HG03378 (cell line): ENCODE measurements at regions not wholly inside any gene's neighbourhood (a gene's known extent, or its start where the extent isn't known, plus 50 kb on each side); places are given as distances from the start of the nearest gene placed in this dataset.

ENCODE experiments used
- ATAC-seq: cut with Tn5 transposase; IDR thresholded peaks from one replicate; pipeline ENCODE4 v1.9.1; 2021; ENCODE audit warnings: mild to moderate bottlenecking, moderate library complexity; ENCODE audit not compliant: unreplicated experiment

- no peak for ATAC-seq
Measured at GRCh38 chr17:74004056-74004455, 199.4 kb upstream of the RPL38 start.

- no peak for ATAC-seq
Measured at GRCh38 chr17:74005790-74006189, 197.7 kb upstream of the RPL38 start.

DNA sequence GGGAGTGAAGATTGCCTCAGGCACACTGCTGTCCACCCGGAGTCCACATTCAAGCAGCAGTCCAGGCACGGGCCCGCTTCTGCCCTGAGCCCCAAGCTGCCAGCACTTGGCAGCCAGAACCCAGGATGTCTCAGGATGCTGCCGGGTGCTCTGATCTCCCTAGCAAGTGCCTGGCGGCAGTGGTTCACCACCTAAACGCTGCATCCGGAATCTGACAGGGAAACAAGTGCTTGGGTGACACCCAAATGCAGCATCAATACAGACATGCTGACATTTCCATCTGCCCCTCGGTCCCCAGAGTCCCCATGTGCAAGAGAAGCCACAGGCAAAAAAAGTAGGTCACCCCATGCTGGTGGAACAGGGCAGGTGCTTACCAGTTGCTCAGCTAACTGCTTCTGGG is 197.1 kb upstream of the RPL38 start:
- ATAC-seq, result no peak

DNA sequence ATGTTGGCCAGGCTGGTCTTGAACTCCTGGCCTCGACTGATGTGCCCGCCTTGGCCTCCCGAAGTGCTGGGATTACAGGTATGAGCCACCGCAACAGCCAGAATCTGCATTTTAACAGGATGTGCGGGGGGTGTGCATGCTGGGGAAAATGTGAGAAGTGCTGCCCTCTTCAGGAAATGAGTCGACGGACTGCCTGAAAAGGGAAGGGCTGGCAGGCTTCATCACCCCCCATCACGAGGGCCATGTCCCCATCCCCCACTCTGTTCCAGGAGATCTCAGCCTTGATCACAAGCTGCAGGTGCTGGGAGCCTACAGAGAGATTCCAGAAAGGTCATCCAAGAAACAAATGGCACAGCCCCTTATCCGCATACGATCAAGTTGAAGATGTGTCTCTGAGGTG is 195.3 kb upstream of the RPL38 start:
- ATAC-seq, result no peak

DNA sequence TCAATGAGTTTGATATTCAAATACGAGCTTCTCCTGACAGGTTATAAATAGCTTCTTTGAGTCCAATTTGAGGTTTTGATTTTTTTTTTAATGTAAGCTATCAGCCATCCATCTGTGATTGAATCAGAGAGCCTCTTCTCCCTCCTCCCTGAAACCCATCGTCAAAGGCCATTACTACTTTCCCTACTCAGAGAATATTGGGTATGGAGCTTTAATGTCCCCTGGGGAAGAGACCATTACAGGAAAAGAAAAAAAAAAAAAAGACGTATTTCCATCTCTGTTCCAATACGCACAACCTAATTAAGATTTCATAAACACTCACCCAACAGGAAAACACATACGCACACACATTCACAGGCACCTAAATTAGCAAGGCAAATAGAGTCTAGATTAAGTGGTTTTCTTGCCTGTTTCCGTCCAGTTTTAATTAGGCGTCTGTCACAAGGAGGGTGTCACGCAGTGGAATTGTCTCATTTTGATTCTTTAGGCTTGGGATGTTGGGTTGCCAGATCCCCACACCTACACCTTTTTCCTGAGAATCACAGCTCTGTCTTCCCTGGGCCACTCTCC is 194.3 kb upstream of the RPL38 start:
- no peak for ATAC-seq

DNA sequence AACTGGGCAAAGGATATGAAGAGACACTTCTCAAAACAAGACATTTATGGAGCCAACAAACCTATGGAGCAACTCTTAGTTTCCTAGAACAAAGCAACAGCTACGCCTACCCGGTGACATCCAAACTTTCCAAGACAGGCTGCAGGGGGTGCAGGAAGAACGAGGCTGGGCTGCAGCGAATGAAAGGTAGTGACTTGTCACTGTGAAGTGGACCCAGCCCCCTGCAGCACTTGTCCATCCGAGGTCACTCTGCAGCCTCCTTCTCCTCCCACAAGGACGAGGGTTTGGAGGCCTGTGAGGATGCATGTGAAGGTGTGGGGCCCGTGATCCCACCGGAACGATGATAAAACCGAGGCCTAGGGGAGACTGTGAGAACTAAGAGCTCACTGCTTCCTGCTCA is 192.6 kb upstream of the RPL38 start:
- no peak for ATAC-seq

GRCh38 chr17:74011966-74012365 is 191.5 kb upstream of the RPL38 start:
- ATAC-seq, result no peak

DNA sequence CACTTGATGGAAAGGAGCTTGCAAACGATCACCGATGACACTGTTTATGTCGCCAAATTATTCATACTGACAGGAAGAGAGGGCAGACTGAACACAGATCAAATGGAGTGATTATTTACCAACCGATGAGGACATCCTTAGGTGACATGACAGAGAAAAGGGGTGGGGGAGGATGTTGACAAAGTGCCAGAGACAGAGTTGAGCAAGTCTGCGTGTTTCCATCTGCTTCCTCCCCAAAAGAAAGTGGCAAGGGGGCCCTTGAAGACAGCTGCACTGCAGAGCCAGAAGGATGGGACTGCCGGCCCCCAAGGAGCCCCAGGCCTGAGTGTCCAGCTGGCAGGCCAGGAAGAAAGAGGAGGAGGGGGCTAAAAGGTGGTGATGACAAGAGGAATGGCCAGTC is 191.0 kb upstream of the RPL38 start:
- no peak for ATAC-seq

DNA sequence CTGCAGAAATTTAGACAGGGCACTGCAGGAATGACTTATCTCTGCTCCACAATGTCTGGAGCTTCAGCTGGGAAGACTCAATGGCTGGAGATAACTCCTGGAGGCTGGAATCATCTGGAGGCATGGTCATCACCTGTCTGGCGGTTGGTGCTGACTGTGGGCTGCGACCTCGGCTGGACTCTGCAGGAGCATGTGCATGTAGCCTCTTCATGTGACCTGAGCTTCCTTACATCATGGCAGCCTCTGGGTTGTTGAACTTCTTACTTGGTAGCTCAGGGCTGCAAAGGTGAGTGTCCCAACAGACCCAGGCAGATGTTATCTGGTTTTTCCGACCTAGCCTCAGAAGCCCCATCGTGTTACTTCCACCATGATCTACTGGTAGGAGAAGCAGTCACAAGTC is 188.2 kb upstream of the RPL38 start:
- ATAC-seq, result no peak

DNA sequence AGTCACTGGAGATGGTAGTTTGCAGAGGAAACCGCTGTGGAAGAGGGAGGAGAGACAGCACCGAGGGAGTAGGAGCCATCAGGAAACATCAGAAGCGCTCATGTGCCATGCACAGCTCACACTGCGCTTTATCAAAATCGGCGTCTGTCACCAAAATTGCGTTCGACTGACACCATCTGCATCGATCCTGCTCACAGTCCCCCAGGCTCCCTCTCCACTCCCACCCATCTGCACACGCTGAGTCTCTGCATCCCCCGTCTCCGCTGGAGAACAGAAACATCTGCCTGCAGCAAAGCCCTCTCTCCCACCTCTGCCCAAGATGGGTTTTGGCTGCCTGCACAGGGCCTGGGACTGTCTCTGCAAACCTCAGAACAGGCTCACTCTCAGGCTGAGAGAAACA is 187.5 kb upstream of the RPL38 start:
- ATAC-seq, result no peak

- ATAC-seq, result no peak
Measured at GRCh38 chr17:74016461-74016860, 187.0 kb upstream of the RPL38 start.

DNA sequence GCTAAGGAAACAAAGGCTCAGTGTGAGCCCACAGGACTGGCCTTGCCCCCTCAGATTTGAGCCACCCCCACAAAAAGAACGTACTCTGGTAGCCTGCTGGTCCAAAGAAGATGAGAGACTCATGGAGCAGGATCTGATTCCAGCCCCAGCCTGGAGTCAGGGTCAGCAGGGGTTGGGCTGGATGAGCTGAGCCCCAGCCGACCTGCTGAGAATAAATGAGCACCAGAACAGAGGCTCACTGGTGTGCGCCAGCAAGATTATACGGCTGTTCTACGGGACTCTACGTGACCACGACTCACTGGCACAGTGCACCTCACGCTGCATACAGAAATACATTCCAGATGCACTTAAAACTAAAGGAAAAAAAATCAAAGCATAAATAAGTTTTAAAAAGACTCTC is 186.0 kb upstream of the RPL38 start:
- no peak for ATAC-seq

- ATAC-seq, result no peak
Measured at GRCh38 chr17:74018115-74018514, 185.4 kb upstream of the RPL38 start.

DNA sequence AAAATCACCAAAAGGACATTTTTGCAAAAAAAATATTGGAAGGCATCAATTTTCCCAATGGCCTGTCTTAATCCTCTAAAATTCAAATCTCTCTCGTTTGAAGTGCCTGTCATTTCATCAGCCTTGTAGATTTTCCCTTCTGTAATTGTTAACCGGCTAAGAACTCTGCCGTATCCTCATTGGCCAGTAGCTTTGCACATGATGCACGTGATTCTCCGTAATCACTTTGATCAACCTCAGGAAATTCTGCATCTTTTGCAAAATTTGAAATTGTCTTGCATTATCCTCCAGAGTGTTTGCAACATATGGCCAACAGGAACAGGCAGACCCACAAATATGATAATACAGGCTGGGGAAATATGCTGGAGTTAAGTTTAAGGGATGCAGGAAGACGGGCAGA is 184.2 kb upstream of the RPL38 start:
- ATAC-seq, result no peak

GRCh38 chr17:74019860-74020259 is 183.6 kb upstream of the RPL38 start:
- no peak for ATAC-seq

DNA sequence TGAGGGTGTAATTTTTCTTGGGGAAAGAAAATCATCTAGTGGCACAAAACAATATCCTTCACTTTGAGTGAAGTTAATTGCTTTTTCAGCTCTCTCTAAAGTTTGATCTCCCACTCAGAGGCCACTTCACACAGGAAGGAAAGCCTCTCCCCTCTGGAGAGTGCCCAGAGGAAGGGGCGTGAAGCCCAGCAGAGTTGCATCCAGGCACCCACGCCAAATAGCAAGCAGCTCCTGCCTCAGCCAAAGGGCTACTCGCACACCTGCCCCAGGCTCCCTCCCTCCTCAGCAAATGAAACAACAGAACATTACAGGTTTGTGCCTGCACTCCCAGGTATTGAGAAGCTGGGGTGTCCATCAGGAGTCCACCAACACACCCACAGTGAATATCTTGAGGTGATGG is 183.0 kb upstream of the RPL38 start:
- no peak for ATAC-seq

DNA sequence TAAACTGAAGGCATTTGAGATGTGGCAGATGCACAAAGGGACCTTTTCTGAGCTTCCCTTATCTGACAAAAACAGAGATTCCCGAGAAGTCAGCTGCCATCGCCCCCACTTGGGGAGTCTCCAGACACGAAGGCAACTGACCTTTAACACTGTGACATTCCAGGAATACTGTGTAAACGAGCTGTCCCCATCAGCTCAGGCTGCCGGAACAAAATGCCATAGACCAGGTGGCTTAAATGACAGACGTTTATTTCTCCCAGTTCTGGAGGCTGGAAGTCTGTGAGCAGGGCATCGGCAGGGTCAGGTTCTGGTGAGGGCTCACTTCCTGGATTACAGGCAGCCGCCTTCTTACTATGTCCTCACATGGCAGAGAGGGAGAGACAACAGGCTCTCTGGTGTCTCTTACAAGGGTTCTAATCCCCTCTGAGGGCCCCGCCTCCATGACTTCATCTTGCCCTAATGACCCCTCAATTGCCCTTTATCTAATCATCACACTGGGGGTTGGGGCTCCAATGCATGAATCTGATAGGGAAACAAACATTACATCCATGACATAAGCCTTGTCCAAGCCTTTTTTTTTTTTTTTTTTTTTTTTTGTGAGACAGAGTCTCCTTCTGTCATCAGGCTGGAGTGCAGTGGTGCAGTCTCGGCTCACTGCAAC is 178.5 kb upstream of the RPL38 start:
- no peak for ATAC-seq

DNA sequence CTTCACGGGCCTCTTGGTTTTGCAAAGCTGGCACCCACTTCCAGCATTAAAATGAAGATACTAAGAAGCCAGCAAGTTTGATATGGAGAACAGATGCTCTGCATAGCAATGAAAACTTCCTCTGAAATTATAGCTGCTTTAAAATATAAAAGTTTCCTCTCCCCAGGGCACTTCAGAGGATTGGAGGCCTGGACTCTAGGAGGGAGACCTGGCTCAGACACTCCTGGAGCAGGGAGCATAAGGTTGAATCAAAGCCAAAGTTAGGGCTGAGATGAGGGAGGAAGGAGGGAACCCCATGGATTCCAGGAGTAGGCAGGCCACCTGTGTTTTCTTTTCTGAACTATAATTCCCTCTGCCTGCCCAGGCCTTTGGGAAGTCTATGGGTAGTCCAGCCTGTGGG is 176.0 kb upstream of the RPL38 start:
- no peak for ATAC-seq

DNA sequence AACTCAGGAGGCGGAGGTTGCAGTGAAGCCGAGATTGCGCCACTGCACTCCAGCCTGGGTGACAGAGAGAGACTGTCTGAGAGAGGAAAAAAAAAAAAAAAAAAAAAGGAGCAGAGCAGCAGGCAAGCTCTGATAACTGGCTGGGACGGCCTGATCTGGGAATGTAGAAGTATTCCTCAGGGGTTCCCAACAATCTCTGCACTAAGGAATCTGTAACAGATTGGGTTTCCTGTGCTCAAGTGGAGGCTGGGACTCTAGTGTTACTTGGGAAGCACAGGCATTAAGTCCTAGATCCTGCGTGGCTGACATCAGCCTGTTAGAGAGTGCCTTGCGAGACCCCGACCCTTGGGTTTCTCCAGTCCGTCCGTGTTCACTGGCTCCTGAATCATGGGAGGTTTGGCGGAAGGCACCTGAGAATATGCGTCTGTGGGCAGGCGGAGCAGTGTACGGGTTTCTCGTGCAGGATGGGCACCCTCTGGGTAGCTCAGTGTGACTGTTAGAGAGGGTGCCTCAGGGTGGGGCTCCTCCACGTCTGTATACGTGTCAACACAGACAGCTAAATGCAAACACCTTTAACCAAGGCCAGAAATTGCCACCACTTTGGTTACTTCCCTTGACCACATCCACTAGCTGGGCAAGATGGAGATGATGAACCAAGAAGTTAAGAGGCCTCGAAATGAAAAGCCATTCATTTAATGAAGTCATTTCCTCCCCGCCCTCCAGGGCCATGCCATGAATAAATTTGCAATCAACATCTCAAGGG is 174.9 kb upstream of the RPL38 start:
- no peak for ATAC-seq

GRCh38 chr17:74031316-74032090 is 172.0 kb upstream of the RPL38 start:
- no peak for ATAC-seq

- ATAC-seq, result no peak
Measured at GRCh38 chr17:74032222-74032621, 171.3 kb upstream of the RPL38 start.

- ATAC-seq, result no peak
Measured at GRCh38 chr17:74037320-74037719, 166.2 kb upstream of the RPL38 start.
